ENCODE measurements at regions not wholly inside any gene's neighbourhood (a gene's known extent, or its start where the extent isn't known, plus 50 kb on each side); places are given as distances from the start of the nearest gene placed in this dataset.

DNA sequence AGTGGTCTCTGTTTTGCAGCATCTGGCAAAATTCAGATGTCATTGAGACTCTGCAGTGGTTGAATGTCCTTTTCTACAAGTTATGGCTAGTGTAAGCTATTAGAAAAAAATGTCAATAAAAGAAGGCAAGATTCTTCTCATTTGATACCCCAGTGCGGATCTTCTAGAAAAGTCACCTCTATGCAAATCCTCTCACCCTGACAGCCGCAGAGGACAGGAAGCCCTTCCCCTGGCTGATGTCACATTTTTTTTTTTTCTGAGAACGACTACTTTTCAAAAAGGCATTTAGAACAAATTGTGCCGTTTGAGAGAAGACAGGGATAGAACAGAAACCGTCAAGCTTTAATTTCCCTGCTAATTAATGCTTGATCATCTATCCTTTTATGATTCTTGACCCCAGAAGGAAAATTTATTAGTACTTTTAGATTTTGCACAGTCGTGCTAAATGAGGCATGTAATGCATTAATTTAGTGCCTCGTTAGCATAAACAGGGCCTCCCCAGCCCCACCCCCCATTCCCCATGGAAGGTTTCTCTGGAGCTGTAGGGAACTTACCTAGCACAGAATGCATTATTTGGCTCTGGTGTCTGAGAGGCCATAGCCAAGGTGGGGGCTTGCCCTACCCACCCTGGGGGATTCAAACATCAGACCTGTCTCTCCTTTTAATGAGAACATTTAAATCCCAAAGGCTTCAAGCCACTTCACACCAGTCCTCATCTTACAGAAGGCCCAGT lies 183.8 kb downstream of the OPA1 start:
- Histone ChIP-seq H3K9me3 (no peaks in the 10 kb centered on the region), H3K4me1 (peaks cover 0 to 17% (median 7%) of the 10 kb centered on the region in 4 donors), H3K27ac (no peak overlapping the region), H3K36me3 (no peaks in the 10 kb centered on the region), H3K4me3 (no peak overlapping the region), H3K27me3 (no peaks in the 10 kb centered on the region)
- TF ChIP-seq POLR2A (IDR thresholded peaks at IDR 0.05) (no peak), EP300 (IDR thresholded peaks at IDR 0.05) (no peak), CTCF (IDR thresholded peaks at IDR 0.05) (no peak)
- WGBS, 2 donors, result 77 to 82% methylated on average over 7 of the region's 7 CpGs
- no peak for DNase-seq (ENCODE audit: low spot score in 2 of 2)

- Histone ChIP-seq H3K27ac (no peak overlapping the region), H3K4me1 (peaks cover 0 to 17% (median 7%) of the 10 kb centered on the region in 4 donors), H3K27me3 (no peaks in the 10 kb centered on the region), H3K4me3 (no peak overlapping the region), H3K36me3 (no peaks in the 10 kb centered on the region), H3K9me3 (no peaks in the 10 kb centered on the region)
- 53 to 57% methylated on average over 9 of the region's 9 CpGs for WGBS, 2 donors
- DNase-seq (ENCODE audit: low spot score in 2 of 2), result no peak
- TF ChIP-seq CTCF (IDR thresholded peaks at IDR 0.05) (no peak), POLR2A (IDR thresholded peaks at IDR 0.05) (no peak), EP300 (IDR thresholded peaks at IDR 0.05) (no peak)
Observed at GRCh38 chr3:193777524-193777923, 184.5 kb downstream of the OPA1 start.

- Histone ChIP-seq H3K9me3 (no peaks in the 10 kb centered on the region), H3K36me3 (no peaks in the 10 kb centered on the region), H3K4me3 (no peak overlapping the region), H3K4me1 (peaks cover 0 to 17% (median 7%) of the 10 kb centered on the region in 4 donors), H3K27me3 (no peaks in the 10 kb centered on the region), H3K27ac (no peak overlapping the region)
- TF ChIP-seq CTCF (IDR thresholded peaks at IDR 0.05), result no peak
- no peak for TF ChIP-seq EP300 (IDR thresholded peaks at IDR 0.05)
- no peak for TF ChIP-seq POLR2A (IDR thresholded peaks at IDR 0.05)
- whole genome bisulfite sequencing, 2 donors, result 76 to 89% methylated on average over 6 to 10 of the region's 10 CpGs
- no peak for DNase-seq (ENCODE audit: low spot score in 2 of 2)
Observed at GRCh38 chr3:193778676-193779075, 185.7 kb downstream of the OPA1 start.

- no peak for TF ChIP-seq CTCF (IDR thresholded peaks at IDR 0.05)
- no peak for TF ChIP-seq EP300 (IDR thresholded peaks at IDR 0.05)
- TF ChIP-seq POLR2A (IDR thresholded peaks at IDR 0.05), result no peak
- Histone ChIP-seq H3K9me3 (no peaks in the 10 kb centered on the region), H3K4me1 (peaks cover 0 to 17% (median 7%) of the 10 kb centered on the region in 4 donors), H3K36me3 (no peaks in the 10 kb centered on the region), H3K27ac (no peak overlapping the region), H3K27me3 (no peaks in the 10 kb centered on the region), H3K4me3 (no peak overlapping the region)
- WGBS, 2 donors, result 83% methylated on average over 6 of the region's 6 CpGs
- no peak for DNase-seq (ENCODE audit: low spot score in 2 of 2)
Observed at GRCh38 chr3:193779933-193780332, 186.9 kb downstream of the OPA1 start.

- Histone ChIP-seq H3K4me1 (peaks cover 0 to 17% (median 7%) of the 10 kb centered on the region in 4 donors), H3K27me3 (no peaks in the 10 kb centered on the region), H3K9me3 (no peaks in the 10 kb centered on the region), H3K36me3 (no peaks in the 10 kb centered on the region), H3K27ac (no peak overlapping the region), H3K4me3 (no peak overlapping the region)
- TF ChIP-seq EP300 (IDR thresholded peaks at IDR 0.05), result no peak
- TF ChIP-seq POLR2A (IDR thresholded peaks at IDR 0.05), result no peak
- no peak for TF ChIP-seq CTCF (IDR thresholded peaks at IDR 0.05)
- DNase-seq (ENCODE audit: low spot score in 2 of 2), result no peak
- WGBS, 2 donors, result 32 to 42% methylated on average over 8 of the region's 8 CpGs
Observed at GRCh38 chr3:193780397-193780796, 187.4 kb downstream of the OPA1 start.
